CD4-positive, alpha-beta T cell treated with Interleukin-21 for 1 hour (primary cell): ENCODE measurements at regions not wholly inside any gene's neighbourhood (a gene's known extent, or its start where the extent isn't known, plus 50 kb on each side); places are given as distances from the start of the nearest gene placed in this dataset.

Experiments used
- DNase-seq: peaks from one replicate; pipeline ENCODE4 v3.0.0-alpha.2; 2020

- DNase-seq, result no peak
Measured at GRCh38 chr14:22088614-22089342, 415.2 kb upstream of the OR4E1 start.

DNA sequence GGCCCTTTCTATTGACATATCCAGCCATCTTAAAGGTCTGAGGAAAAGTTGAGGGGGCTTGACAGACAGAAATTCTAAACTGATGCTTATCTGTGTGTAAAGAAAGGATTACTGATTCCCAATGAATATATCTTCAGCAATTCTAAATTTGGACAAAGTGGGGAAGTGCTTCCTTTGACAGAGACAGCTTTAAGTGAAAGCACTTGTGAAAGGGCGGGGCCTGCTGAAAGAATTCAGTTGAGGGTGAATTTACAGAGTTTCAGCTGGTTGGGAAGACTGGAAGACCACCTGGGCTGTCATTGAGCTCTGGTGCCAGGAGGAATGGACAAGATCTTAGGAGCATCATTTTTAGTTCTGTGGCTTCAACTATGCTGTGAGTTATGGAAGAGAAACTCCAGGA lies 412.5 kb upstream of the OR4E1 start:
- DNase-seq, result no peak

DNA sequence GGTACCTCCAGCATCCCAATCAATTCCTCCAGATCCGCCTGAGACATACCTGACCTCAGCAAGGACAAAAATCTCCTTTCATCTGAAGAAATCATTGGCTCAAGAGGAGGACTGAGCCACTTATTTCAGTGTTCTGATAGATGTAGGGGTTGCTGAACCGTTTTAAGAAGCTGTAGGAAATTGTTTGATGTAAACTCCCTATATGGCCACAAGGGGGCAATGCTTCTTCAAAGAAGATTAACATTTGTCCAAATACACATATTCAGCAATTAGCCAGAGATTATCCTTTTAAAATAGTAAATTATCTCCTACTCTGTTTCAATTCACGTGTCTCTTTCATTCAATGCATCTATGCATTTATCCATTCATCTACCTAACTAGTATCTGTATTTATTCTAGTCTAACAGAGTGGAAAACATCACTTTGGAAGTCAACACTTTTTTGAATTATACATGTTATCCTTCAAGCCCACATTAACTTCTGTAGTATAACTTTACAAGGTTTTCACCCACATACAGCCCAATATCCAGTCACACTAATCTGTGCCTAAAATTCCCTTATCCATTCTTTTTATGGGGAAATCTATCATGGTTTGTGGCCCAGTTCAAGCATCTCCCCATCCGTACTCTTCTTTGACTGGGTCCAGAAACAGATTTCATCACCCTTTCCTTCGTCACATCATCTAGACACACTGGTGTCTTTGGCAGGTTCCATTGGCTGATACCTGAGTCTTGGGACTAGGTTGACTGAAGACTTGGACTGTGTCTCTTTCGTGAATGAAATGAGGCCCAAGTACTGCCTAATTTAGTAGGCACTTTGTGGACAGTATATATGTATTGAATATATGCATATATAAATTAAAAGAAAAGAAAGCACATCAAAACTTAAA lies 411.0 kb upstream of the OR4E1 start:
- peak; percentile 60 for DNase-seq

- DNase-seq, result no peak
Measured at GRCh38 chr14:22081337-22081736, 407.7 kb upstream of the OR4E1 start.

DNA sequence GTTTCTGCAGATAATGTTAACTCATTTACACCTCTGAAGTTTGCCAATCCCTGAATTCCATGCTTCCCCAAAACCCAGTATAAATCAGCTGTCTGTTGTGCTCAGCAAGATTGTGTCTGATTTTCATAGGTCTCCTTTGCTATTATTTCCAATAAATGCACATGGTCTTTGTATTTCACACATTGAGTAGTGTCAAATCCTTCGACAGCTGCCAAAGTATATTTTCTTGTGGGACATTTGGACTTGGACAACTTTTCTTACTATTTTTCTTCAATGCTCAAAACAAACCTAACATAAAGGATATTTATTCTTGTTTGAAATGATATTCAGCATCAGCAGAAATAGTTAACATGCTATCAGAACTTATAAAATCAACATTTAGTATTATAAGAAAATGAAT lies 406.1 kb upstream of the OR4E1 start:
- DNase-seq, result no peak

DNA sequence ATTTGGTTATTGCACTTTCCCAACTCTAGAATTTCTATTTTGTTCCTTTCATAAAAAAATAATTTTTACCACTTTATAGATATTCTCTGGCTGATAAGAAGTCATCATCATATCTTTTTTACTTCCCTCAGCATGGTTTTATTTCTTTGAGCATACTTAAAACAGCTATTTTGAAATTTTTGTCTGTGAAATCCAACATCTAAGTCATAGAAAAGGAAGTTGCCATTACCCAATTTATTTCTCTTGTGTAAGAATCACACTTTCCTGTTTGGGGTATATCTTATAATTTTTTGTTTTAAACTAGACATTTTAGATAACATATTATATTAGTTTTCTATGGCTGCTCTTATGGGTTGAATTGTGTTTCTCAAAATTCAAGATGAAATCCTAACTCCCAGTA lies 400.2 kb upstream of the OR4E1 start:
- no peak for DNase-seq

DNA sequence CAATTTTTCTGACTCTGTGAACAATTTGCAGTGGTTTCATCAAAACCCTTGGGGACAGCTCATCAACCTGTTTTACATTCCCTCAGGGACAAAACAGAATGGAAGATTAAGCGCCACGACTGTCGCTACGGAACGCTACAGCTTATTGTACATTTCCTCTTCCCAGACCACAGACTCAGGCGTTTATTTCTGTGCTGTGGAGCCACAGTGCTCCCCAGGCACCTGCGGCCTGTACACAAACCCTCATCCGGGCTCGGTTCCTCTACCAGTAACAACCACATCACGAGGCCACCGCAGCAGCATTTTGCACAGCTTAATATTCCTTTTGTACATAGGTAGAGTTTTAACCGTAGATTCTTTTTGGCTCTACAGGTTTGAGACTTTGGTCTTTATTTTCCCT lies 397.4 kb upstream of the OR4E1 start:
- peak; percentile 59 for DNase-seq

DNA sequence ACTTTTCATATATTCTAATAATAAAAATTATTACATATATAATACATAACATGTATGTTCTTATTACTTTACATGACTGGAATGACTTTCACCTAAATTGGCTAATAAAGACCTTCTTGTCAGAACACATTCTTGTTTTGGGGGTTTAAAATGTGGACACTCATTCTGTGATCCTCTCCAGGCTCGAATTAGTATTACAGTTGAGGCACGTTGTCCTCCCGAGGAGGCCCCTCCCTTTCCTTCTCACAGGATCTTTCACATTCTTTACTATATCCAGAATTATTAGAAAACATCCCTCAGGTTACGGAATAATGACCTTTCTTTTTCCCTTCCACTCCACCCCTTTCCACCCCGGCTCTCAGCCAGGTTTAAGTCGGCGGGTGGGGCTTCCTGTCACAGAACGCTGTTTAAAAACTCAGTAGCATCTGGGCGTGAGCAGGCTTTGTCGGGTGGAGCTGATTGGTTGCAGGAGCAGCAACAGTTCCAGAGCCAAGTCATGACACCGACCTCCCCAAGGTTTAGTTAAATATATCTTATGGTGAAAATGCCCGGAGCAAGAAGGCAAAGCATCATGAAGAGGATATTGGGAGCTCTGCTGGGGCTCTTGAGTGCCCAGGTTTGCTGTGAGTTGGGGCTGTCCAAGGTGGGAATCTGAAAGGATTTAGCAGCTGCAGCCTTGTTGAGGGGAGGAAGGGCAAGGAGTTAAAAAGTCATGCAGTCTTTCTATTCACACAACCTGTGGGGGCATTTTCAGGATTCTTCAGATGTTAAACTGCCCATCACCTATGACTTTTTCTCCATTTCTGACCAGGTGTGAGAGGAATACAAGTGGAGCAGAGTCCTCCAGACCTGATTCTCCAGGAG lies 396.7 kb upstream of the OR4E1 start:
- DNase-seq, result peak; percentile 63

DNA sequence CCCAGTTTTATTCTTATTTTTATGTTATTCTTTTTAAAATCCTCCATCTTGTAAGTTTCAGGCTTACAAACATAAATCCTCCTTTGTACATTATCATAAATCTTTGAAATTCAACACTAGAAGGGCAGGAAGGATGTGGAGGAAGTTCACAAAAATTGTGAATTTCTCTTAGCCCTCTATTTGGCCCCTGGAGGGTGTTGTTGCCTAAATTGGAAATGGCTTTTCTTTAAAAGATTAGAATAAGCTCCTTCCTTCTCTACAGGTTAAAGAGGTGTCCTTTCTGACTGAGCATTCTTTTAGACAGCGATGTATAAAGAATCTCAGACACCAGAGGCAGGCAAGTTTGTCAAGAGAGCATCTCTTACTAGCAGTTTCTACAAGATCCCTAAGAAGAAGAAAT lies 391.7 kb upstream of the OR4E1 start:
- no peak for DNase-seq

DNA sequence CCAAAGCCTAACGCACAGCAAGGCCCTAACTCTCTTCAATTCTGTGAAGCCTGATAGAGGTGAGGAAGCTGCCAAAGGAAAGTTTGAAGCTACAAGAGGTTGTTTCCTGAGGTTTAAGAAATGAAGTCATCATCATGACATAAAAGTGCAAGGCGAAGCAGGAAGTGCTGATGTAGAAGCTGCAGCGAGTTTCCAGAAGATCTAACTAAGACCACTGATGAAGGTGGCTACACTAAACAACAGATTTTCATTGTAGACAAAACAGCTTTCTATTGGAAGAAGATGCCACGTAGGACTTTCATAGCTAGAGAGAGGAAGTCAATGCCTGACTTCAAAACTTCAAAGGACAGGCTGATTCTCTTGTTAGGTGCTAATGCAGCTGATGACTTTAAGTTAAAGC lies 385.6 kb upstream of the OR4E1 start:
- no peak for DNase-seq

GRCh38 chr14:22052795-22053194 lies 379.2 kb upstream of the OR4E1 start:
- no peak for DNase-seq

- DNase-seq, result peak; percentile 68
Measured at GRCh38 chr14:22047115-22047514, 373.5 kb upstream of the OR4E1 start.

- DNase-seq, result no peak
Measured at GRCh38 chr14:22046063-22046462, 372.4 kb upstream of the OR4E1 start.

DNA sequence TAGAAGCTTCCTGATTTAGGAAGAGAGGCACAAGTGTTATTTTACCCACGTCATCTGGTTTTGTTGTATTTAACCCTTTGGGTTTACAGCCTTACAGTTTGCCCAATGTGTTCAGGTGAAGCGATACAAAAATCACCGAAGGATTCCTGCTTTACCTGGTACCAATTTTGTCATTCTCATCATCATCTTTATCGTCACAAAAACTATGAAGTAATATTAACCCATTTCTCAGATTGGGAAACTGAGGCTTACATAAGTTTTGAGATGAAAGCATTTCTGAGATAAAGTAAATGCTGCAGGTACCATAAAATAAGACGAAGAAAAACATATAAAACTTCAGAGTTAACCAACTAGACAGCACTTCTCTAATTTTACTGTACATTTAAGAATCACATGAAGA lies 370.6 kb upstream of the OR4E1 start:
- no peak for DNase-seq

GRCh38 chr14:22040781-22041125 lies 367.1 kb upstream of the OR4E1 start:
- DNase-seq, result no peak

DNA sequence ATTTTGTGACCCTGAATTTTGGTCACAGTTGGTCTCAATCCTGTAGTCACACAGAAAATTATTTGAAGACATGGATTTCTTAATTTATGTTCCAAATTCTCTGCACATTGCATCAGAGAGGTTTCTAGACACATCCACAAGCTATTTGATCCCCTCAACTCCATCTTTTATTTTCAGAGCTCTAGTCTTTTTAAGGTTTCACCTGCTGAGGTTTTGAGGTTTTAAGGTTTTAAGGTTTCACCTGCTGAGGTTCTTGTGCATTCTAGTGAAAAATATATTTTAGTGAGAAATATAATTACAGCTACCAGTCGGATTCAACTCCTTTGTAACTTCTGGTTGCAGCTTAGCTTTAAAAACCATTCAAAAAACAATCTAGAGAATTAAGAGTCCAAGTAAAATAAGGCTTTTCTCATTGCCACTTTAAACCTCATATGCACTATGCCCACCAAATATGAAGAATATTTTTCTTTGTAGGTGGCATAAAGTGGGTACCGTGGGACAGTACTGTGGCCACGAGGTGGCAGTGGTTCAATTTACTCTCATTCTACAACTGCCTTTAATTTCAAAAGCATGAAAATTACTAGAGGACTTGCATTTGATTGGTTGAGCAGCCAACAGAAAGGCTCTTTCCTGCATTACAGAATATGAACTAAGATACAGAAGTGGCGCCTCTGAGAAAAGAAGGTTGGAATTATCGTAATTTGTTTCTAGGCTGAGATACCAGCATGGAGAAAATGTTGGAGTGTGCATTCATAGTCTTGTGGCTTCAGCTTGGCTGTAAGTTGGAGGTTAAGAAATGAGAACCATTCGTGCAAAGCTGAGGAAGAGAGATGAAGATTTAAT lies 366.5 kb upstream of the OR4E1 start:
- DNase-seq, result peak; percentile 67

DNA sequence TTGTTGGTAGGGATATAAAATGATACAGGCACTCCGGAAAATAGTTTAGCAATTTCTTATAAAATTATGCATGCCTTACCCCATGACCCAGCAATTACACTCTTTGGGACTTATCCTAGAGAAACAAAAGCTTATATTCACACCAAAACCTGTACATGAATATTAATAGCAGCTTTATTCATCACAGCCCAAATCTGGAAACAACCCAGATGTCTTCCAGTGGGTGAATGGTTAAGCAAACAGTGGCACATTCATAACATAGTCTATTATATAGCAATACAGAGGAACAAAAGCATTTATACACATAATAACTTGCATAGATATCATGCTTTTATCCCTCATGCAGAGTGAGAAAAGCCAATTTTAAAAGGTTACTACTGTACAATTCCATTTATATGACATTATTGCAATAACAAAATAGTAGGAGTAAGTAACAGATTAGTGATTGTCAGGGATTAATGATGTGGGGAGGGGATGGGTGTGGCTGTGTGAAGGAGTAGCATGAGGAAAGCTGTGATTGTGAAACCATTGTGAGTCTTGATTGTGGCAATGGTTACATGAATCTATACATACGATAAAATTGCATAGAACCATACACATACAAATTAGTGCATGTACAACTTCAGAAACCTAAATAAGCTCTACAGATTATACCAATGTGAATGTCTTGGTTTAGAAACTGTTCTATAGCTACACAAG lies 363.1 kb upstream of the OR4E1 start:
- DNase-seq, result no peak

DNA sequence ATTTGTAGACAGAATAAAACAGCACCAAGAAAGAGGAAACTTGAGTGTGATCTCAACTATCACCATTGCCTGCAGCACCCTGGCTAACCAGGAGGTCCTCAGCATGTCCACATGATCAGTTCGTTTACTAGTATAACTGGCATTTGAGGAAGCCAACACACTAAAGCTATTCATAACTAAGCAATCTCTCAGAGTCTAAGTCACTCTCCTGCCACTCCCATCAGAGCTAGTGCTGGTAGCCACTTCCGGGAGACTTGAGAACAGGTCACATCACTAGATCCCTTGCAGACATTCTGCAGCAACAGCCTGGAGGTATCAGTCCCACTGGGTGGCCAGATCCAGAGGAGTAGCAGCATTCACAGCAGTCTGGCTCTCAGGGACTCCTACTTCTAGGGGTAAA lies 352.9 kb upstream of the OR4E1 start:
- no peak for DNase-seq

DNA sequence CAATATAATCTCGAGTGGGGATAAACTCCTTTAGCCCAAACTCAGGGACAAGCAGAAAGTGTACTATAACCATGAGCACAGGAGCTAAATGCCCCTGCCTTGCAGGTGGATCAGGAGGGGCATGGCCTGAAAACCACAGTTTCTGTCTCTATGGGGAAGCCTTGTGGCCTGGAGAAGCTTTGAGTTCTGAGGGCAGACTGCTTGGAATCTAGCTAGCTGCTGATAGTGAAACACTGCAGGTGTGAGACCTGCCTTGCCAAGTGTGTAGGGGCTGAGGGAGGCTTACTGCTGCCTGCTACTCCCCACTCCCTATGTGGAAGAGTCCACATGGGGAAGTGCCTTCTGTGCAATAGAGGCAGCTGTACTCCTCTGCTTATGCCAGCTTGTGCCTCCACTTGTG lies 352.3 kb upstream of the OR4E1 start:
- DNase-seq, result no peak

DNA sequence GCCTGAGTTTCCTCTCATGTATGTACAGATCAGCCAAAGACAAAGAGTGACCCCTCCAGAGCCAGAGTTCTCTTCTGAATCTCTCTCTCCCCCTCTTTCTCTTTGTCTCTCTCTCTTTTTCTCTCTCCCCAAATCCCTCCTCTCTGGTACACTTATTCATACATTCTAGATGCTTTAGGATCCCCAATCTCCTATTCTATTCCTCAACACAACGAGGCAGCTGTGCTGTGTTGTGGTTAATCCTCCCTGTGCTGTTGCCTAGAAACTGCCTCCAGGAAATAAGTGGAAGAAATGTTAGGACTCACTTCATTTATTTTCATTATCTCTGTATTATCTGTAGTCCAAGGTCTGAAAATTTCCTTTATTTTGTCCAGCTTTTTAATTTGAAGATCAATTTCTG lies 350.5 kb upstream of the OR4E1 start:
- no peak for DNase-seq

GRCh38 chr14:22018890-22019289 lies 345.3 kb upstream of the OR4E1 start:
- DNase-seq, result no peak

GRCh38 chr14:22012452-22012851 lies 338.8 kb upstream of the OR4E1 start:
- no peak for DNase-seq
